HG03565 (cell line): ENCODE measurements at regions not wholly inside any gene's neighbourhood (a gene's known extent, or its start where the extent isn't known, plus 50 kb on each side); places are given as distances from the start of the nearest gene placed in this dataset.
"Not testable (repeated sequence)": the region's sequence is repeated elsewhere in the genome, so short reads cannot be mapped to it uniquely, and the experiment has no call there.

Experiments
- ATAC-seq: cut with Tn5 transposase; IDR thresholded peaks from one replicate; pipeline ENCODE4 v1.9.1; 2021; ENCODE audit warnings: mild to moderate bottlenecking, moderate library complexity; ENCODE audit not compliant: unreplicated experiment

DNA sequence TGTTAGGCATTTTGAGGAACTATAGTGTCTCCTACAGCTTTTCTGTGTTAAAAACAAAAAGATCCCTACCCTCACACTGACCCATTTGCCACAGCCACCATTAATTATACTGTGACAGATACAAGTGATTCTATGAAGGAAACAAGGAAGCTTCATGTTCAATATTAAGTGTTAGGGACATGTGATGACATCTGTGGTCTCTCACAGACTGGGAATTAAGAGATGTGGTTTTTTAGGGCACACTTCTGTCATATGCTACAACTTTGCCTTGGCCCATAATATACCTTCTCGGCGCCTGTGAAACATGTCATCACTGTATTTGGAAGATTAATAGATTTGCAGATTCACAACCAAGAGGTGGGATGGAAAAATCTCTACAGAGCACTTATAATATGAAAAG is 102.9 kb upstream of the TCF21 start:
- ATAC-seq: no peak

DNA sequence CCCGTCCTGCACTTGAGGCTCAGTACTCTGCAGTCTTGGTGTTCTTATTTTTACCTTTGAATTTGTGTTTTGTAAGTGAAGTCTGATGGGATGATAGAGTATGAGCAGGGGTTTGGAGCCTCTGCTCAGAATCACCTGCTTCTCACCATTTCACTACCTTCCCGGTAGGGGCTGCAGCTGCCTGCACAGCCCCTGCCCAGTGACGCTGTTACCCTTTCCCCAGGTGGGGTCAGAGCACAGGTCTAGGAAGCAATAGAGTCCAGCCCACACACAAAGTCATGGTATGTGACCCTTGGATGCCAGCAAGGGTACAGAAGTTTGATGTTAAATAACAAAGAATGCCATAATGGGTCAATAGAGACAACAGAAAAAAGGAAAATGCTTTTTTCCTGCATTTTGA is 101.8 kb upstream of the TCF21 start:
- ATAC-seq: no peak

DNA sequence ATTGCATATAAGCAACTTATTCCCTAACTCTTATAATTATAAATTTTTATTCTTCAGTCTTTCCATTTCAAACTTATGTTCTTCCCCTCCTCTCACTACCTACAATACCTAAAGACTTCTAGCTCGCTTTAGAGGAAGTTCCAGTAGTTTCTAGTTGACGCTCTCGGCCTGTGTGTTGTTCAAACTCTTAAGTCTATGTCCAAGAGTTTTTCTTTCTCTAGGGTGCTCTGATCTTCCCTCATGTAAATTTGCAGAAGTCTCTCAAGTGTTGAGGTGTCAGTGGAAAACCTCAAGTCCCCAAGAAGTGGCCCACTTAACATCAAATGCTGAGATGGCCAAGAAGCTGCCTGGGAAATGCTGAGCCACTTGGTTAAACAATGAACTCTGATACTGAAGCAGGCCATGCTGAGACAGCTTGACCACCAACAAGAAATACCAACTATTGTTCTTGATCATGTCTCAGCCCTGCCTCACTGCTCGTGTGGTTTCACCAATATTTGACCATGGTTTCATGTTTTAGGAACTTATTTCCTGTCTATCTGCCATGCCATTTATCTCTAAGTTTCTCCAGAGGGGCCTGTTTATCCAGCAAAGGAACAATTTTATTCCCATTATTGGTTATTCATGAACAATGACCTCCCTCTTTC is 100.9 kb upstream of the TCF21 start:
- no peak for ATAC-seq

DNA sequence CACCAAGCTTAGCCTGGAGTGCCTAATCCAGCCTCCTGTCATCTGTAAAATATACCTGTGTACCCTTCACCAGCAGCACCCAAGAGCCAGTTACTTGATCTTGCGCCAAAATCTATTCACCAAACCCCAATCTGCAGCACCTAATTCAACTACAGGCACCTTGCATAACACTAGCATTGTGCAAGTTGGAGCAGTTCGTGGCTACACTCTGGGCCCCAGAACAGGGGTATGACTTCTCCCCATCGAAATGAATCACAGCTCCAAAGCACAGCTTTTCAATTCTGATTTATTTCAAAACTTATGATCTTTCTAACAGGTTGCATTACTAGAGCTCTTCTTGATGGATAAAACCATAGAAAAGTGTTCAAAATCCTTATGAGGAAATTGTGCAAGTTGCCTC is 100.4 kb upstream of the TCF21 start:
- ATAC-seq: no peak

DNA sequence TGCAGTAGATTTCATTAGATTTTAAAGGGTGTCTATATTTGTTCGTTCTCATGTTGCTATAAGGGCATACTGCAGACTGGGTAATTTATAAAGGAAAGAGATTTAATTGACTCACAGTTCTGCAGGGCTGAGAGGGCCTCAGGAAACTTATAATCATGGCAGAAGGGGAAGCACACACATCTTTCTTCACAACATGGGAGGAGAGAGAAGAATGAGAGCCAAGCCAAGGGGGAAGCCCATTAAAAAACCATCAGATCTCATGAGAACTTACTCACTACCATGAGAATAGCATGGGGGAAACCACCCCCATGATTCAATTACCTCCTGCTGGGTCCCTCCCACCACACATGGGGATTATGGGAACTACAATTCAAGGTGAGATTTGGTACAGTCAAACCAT is 99.5 kb upstream of the TCF21 start:
- ATAC-seq: not testable (repeated sequence)

DNA sequence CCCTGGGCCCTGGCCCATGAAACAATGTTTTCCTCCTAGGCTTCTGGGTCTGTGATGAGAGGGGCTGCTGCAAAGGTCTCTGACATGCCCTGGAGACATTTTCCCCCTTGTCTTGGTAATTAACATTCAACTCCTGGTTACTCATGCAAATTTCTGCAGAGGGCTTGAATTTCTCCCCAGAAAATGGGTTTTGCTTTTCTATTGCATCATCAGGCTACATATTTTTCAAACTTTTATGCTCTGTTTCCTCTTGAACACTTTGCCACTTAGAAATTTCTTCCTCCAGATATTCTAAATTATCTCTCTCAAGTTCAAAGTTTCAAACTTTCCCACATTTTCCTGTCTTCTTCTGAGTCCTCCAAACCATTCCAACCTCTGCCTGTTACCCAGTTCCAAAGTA is 98.2 kb upstream of the TCF21 start:
- ATAC-seq: not testable (repeated sequence)

DNA sequence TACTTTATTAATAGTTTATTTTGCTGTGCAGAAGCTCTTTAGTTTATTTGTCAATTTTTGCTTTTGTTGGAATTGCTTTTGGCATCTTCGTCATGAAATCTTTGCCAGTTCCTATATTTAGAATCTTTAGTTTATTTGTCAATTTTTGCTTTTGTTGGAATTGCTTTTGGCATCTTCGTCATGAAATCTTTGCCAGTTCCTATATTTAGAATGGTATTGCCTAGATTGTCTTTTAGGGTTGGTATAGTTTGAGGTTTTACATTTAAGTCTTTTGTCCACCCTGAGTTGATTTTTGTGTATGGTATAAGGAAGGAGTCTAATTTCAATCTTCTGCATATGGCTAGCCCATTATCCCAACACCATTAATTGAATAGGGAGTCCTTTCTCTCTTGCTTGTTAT is 93.9 kb upstream of the TCF21 start:
- ATAC-seq: not testable (repeated sequence)

DNA sequence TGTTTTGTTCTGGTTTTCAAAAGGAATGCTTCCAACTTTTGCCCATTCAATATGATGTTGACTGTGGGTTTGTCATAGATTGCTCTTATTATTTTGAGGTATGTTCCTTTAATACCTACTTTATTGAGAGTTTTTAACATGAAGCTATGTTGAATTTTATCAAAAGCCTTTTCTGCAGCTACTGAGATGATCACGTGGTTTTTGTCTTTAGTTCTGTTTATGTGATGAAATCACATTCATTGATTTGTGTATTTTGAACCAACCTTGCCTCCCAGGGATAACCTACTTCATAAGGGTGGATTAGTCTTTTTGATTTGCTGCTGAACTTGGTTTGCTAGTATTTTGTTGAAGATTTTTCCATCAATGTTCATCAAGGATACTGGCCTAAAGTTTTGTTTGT is 92.7 kb upstream of the TCF21 start:
- no peak for ATAC-seq

DNA sequence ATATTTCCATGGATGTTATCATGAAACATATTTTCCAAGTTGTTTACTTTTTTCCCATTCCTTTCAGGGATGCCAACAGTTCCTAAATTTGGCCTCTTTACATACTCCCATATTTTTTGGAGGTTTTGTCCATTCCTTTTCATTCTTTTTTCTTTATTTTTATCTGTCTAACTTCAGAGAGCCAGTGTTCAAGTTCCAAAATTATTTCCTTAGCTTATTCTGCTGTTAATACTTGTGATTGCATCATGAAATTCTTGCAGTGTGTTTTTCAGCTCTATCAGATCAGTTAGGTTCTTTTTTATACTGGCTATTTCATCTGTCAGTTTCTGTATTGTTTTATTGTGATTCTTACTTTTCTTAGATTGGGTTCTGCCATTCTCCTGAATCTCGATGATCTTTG is 89.9 kb upstream of the TCF21 start:
- no peak for ATAC-seq

DNA sequence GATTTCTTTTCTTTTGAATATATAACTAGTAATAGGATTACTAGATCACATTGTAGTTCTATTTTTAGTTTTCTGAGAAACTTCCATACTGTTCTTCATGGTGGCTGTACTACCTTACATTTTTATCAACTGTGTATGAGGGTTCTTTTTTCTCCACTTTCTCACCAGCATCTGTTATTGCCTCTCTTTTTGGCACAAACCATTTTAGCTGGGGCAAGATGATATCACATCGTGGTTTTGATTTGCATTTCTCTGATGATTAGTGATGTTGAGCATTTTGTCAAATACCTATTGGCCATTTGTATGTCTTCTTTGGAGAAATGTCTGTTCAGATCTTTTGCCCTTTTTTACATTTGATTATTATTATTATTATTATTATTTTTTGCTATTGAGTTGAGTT is 86.1 kb upstream of the TCF21 start:
- no peak for ATAC-seq

DNA sequence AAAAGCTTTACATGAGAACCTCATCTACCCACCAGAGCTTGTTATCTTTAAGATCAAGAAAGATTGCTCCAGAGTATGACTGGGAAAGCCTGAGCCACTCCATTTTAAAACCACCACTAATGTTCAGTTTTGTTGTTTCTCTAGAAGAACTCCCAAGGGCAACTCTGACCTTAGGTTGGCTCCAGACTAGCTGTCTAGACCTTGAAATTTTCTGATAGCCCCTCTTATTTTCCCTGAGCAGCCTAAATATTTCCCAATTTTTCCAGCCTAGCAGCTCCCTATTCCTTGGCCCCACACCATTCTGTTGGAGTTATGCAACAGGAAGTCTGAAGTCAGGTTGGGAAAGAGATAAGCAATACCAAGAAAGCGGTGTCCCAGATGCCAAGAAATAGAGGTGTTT is 84.6 kb upstream of the TCF21 start:
- ATAC-seq: no peak

DNA sequence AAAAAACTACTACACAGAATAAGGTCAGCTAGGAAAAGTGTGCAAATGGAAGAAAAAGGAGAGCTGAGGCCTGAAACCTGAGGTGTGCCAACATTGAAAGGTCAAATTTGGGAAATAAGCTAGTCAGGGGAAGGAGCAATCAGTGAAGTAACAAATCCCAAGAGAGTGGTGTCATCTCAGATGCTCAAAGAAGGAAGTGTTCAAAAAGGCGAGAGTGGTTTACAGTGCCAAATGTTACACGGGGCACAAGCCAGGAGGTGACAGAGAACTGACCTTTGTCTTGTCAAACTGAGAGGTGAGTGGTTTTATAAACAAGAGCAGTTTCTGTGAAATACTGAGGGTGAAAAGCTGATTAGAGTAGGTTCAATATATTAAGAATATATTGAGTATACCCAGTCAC is 83.0 kb upstream of the TCF21 start:
- peak; percentile 64 for ATAC-seq

DNA sequence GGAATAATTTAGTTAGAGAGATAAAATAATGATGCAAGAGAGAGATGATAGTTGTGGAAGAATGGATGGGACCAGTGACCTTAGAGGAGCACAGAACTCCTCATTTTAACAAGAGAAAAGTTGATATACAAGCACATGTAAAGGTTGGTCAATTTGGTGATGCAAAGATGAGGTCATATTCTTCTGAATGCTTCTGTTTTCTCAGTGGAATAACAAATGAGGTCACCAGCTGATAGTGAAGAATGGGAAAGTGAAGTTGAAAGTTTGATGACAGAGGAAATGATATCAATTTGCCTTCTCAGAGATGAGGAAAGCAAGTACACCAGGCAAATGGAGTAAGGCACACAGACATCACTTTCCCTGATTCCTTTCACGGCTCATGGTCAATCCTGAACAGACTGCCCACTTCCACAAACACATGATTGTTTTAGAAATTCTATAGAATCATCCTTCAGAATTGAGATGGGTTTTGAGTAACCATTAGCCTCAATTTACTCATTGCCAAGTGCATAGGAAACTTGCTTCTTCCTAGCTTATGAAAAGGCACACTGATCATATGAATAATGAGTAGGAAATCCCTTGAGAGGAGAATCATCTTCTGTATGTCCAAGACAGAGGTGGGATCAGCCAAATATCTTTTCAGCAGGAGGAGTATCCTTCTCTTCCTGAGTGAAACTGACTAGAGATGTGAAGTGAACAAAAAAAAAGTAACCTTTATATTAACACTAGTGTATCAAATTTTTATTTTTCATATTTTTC is 82.4 kb upstream of the TCF21 start:
- no peak for ATAC-seq

DNA sequence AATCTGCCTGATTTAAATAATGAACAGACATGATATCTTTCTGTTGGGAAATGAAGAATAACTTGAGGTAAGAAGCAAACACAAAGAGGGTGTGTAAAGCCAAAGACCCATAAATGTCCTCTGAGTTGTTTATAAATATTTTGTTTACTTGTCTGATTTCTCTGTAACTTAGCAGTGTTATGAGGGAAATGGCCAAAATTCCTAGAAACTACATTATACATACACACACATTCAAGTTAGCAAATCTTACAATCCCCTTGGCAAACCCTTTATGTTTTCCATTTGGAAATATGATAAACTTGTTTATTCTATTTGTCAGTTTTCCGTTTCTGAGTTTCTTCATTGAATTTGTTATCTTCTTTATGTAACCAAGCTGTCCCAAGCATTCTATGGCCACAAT is 81.4 kb upstream of the TCF21 start:
- no peak for ATAC-seq

DNA sequence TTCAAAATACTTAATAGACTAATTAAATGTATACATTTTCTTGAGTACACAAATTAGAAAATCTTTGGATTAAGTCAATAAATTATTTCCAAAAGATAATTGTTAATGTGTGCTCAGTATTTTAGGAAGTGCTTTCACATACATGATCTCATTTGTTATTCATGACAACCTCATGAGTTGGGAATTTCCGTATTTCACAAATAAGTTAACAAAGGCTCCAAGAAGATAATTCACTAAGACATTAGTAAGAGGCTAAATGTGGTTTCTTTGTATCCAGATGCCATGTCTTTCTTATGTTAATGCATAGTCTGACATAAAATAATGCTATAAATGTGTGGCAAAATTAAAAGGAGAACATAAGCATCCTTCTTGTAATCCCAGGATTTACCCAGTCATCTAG is 79.5 kb upstream of the TCF21 start:
- ATAC-seq: no peak

DNA sequence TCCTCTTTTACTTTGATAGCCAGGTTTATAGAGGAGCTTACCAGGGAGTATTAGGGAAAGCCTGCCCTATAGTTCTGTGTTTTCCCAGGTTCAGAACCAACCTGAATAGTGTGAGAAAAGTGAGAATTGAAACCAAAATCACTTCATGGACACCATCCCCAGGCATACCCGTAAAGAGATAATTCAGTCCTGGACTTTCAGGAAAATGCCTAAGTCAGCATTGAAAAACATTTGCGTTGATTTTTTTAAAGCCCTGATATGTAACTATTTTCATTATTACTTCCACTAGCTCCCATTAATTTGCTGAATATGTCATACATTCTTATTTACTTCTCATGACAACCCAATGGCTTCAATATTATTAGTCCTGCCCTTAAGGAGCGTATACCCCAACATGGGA is 77.4 kb upstream of the TCF21 start:
- ATAC-seq: no peak

DNA sequence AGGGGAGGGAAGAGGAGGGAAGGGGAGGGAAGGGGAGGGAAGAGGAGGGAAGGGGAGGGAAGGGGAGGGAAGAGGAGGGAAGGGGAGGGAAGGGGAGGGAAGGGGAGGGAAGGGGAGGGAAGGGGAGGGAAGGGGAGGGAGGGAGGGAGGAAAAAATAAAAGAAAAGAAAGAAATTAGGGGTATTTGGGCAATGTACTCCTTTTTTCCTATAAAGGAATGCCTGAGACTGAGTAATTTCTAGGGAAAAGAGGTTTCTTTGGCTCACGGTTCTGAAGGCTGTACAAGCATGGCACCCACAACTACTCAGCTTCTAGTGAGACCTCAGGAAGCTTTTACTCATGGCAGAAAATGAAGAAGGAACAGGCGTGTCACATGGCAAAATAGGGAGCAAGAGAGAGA is 76.5 kb upstream of the TCF21 start:
- ATAC-seq: not testable (repeated sequence)

DNA sequence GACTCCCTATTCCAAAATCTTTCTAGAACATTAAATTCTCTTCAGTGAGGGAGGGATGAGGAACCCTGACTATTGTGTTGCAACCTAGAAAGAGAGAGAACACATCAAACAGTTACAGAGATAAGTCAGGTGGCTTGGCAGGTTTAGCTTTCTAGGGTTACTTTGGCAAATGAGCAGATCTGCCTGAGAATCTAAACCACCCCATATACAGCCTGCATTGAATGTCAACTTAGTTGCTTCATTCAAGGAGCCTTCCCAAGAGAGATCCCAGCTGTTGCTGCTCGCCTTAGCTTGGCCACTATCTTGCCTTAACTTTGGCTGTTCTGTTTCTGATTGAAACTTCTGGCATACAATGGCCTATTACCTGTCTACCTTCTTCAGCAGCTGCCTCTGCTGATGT is 74.7 kb upstream of the TCF21 start:
- no peak for ATAC-seq

DNA sequence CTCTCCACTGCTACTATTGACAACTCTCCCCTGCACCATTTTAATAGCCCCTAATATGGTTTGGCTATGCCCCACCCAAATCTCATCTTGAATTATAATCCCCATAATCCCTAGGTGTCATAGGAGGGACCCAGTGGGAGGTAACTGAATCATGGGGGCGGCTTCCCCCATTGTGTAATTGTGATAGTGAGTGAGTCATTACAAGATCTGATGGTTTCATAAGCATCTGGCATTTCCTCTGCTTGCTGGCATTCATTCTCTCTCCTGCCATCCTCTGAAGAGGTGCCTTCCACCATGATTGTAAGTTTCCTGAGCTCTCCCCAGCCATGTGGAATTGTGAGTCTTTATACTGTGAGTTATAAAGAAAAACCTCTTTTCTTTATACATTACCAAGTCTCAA is 74.1 kb upstream of the TCF21 start:
- ATAC-seq: no peak

DNA sequence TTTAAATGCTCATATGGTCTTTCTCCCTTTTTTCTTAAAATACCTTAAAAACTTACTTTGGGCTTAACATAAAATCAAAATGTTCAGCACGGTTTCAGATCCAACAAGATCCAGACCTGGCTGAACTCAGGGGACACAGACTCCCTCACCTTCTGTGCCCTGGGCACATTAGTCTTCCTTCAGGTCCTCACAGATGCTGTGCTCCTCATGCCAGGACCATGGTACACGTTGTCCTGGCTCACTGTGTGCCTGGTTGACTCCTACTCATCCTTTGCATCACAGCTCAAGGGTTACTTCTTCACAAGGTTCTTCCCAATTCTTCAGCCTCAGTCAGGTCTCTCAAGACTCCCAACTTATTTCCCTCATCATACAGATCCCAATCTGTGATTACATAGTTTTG is 73.6 kb upstream of the TCF21 start:
- ATAC-seq: no peak

DNA sequence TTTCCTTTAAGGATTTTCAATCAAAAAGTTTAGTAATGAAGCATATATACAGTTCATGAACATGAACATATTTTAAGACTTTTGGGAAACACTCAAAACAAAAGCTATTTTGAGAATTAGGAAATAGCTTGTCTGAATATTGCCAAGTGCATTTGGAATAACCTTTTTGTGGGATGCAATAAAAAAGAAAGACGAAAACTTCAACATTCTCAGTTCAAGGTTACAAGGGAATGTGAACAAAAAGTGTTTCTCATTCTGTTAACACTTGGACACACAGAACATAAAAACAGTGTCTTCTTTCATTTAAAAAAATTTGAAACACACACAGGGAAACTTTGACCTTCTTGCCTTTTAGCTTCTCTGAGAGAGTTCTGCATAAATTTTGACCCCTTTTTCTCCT is 72.7 kb upstream of the TCF21 start:
- ATAC-seq: no peak

DNA sequence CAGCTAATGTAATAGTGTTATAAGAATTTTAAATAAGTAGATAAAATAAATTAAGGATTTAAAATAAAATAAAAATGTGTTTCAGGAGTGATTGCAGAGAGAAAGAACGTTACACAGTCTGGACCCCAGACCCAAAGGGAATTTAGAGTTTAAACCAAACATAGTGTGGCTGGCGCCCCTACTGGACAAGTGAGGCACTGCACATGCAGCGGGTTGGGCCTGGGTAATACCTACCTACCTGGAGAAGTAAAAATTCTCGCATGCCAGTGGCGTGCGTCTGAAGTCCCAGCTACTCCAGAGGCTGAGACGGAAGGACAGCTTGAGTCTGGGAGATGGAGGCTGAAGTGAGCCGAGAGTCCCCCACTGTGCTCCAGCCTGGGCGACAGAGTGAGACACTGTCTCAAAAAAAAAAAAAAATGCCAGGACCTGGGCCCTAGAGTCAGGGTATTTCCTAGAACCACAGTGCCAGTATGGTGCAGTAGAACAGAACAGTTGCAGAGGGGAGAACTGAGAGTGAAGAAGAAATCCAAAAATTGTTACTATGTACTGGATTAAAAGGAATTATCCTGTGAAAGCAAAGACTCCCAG is 71.4 kb upstream of the TCF21 start:
- ATAC-seq: peak; percentile 68
